HepG2 (cell line): ENCODE measurements at regions not wholly inside any gene's neighbourhood (a gene's known extent, or its start where the extent isn't known, plus 50 kb on each side); places are given as distances from the start of the nearest gene placed in this dataset.

Experiments used
- ATAC-seq: fragments of 200-7000 bp; cut with Tn5 transposase; 3 replicates; pipeline ENCODE4 v1.9.1; 2020; ENCODE audit warnings: mild to moderate bottlenecking, moderate library complexity
- BruUV-seq: library from RNA; stranded (reverse); fragments of 400-500 nt; replicated peaks from 2 replicates; lab custom pipeline; 2021; lab: Mats Ljungman, UMichigan
- CTCF ChIA-PET: fragments of 300-600 bp; formaldehyde crosslinking; extraction: SDS; loops from one replicate; lab custom pipeline; 2021; ENCODE audit warnings: low total read pairs, inconsistent platforms, low intra/inter-chr PET ratio; lab: Yijun Ruan, JAX
- POLR2A ChIA-PET: fragments of 350-600 bp; sonication (Branson Sonifier 250); formaldehyde crosslinking; loops from one replicate; lab custom pipeline; 2020; ENCODE audit warnings: antibody characterized with exemption, inconsistent platforms; lab: Yijun Ruan, JAX
- DNase-seq: peaks from one replicate; pipeline ENCODE4 v3.0.0-alpha.2; 2015; ENCODE audit warnings: low spot score
- FAIRE-seq: peaks from 3 replicates; lab custom pipeline; 2011; peaks lifted over from hg19 to GRCh38; lab: Jason Lieb, UNC
- H2AFZ ChIP-seq: one replicate; pipeline ENCODE4 v1.6.1; 2011; ENCODE audit warnings: low read length, inconsistent platforms
- H3K27ac ChIP-seq: fragments of 300-600 bp; 3 replicates; pipeline ENCODE4 v1.8.0; 2011; ENCODE audit warnings: mixed run types, mild to moderate bottlenecking, mixed read lengths, low read length, inconsistent platforms; ENCODE audit not compliant: insufficient read depth; ENCODE audit errors: extremely low read length
- H3K27me3 ChIP-seq, 2 experiments: fragments of 200-600 bp in 1 of 2; 2 replicates in 1 of 2; 3 replicates in 1 of 2; pipeline versions ENCODE4 v1.6.0 to v1.8.0; 2011; ENCODE audit warnings: low read length in 2 of 2, mild to moderate bottlenecking in 2 of 2, moderate library complexity in 2 of 2, inconsistent platforms in 1 of 2; ENCODE audit not compliant: insufficient read depth in 2 of 2, control insufficient read depth in 1 of 2
- H3K36me3 ChIP-seq, 2 experiments: fragments of 200-600 bp in 1 of 2; replicated peaks in 1 of 2; 2 replicates in 1 of 2; 3 replicates in 1 of 2; pipeline versions ENCODE4 v1.5.1 to v1.8.0; 2011; ENCODE audit warnings: low read length in 2 of 2, inconsistent platforms in 1 of 2; ENCODE audit not compliant: insufficient read depth in 2 of 2, control insufficient read depth in 1 of 2
- H3K4me1 ChIP-seq: 2 replicates; pipeline ENCODE4 v1.5.1; 2012; ENCODE audit warnings: low read length, inconsistent platforms; ENCODE audit not compliant: insufficient read depth
- H3K4me2 ChIP-seq: 2 replicates; pipeline ENCODE4 v1.6.0; 2011; ENCODE audit warnings: low read depth, low read length, inconsistent platforms
- H3K4me3 ChIP-seq, 3 experiments: fragments of 200-600 bp in 1 of 3; sonication (generic), shearing (Covaris generic) in 1 of 3; replicated peaks in 1 of 3; 2 replicates each; pipeline ENCODE4 v1.5.1; 2011 to 2016; ENCODE audit warnings: low read length in 3 of 3, inconsistent platforms in 2 of 3, low read depth in 2 of 3, mild to moderate bottlenecking in 2 of 3, control low read depth in 1 of 3, mixed read lengths in 1 of 3; ENCODE audit not compliant: insufficient read depth in 1 of 3
- H3K79me2 ChIP-seq: one replicate; pipeline ENCODE4 v1.6.1; 2011; ENCODE audit warnings: low read length, inconsistent platforms; ENCODE audit not compliant: insufficient read depth
- H3K9ac ChIP-seq: 2 replicates; pipeline ENCODE4 v1.6.0; 2011; ENCODE audit warnings: mild to moderate bottlenecking, low read depth, low read length, inconsistent platforms; ENCODE audit not compliant: insufficient read depth
- H3K9me3 ChIP-seq: 2 replicates; pipeline ENCODE4 v1.5.1; 2012; ENCODE audit warnings: mild to moderate bottlenecking, low read length
- H4K20me1 ChIP-seq: 2 replicates; pipeline ENCODE4 v1.6.0; 2011; ENCODE audit warnings: inconsistent platforms, mild to moderate bottlenecking, low read length, moderate library complexity; ENCODE audit not compliant: insufficient read depth
- FOXK1 ChIP-seq: sonication (generic); formaldehyde crosslinking; IDR thresholded peaks from 2 replicates; pipeline ENCODE4 v1.4.0; 2020; ENCODE audit warnings: low read depth, missing genetic modification reagents, borderline replicate concordance
- HNRNPL ChIP-seq: fragments of 200-400 bp; formaldehyde crosslinking; IDR thresholded peaks from 2 replicates; pipeline ENCODE4 v1.6.1; 2017; ENCODE audit warnings: mild to moderate bottlenecking, low read depth, low read length
- NBN ChIP-seq: fragments of 450-650 bp; conservative IDR thresholded peaks from 2 replicates; pipeline ENCODE4 v1.6.1; 2017
- NFKBIZ ChIP-seq: IDR thresholded peaks from 2 replicates; pipeline ENCODE4 v1.6.1; 2018; ENCODE audit warnings: missing genetic modification reagents, missing compliant biosample characterization
- NR1H2 ChIP-seq: sonication (generic); formaldehyde crosslinking; IDR thresholded peaks from 2 replicates; pipeline ENCODE4 v1.8.1; 2022; ENCODE audit warnings: low read depth, missing genetic modification reagents, borderline replicate concordance
- PAX8 ChIP-seq: sonication (generic); formaldehyde crosslinking; IDR thresholded peaks from 2 replicates; pipeline ENCODE4 v1.8.0; 2022; ENCODE audit warnings: mild to moderate bottlenecking, missing genetic modification reagents, borderline replicate concordance
- SMARCC2 ChIP-seq: fragments of 450-650 bp; IDR thresholded peaks from 2 replicates; pipeline ENCODE4 v1.6.1; 2017; ENCODE audit warnings: antibody characterized with exemption, mild to moderate bottlenecking
- SOX6 ChIP-seq, 2 experiments: fragments of 450-650 bp in 1 of 2; sonication (generic) in 1 of 2; formaldehyde crosslinking in 1 of 2; IDR thresholded peaks; 2 replicates each; pipeline versions ENCODE4 v1.4.0 to v1.6.1; 2017 to 2020; ENCODE audit warnings: antibody characterized with exemption in 1 of 2, mild to moderate bottlenecking in 1 of 2, missing genetic modification reagents in 1 of 2
- SP1 ChIP-seq, 2 experiments: fragments of 450-650 bp in 1 of 2; sonication (generic) in 1 of 2; formaldehyde crosslinking in 1 of 2; IDR thresholded peaks; 2 replicates each; pipeline versions ENCODE4 v1.4.0 to v1.6.1; 2016 to 2020; ENCODE audit warnings: missing genetic modification reagents in 1 of 2
- SSRP1 ChIP-seq: IDR thresholded peaks from 2 replicates; pipeline ENCODE4 v1.6.1; 2016; ENCODE audit warnings: control low read depth
- TAF15 ChIP-seq: fragments of 200-400 bp; formaldehyde crosslinking; IDR thresholded peaks from one replicate; pipeline ENCODE4 v1.6.1; 2018; ENCODE audit warnings: mild to moderate bottlenecking, low read depth, low read length; ENCODE audit not compliant: poor library complexity, severe bottlenecking
- ZFP82 ChIP-seq: sonication (generic); formaldehyde crosslinking; IDR thresholded peaks from 2 replicates; pipeline ENCODE4 v1.5.1; 2020; ENCODE audit warnings: mild to moderate bottlenecking, missing genetic modification reagents, borderline replicate concordance
- ZNF367 ChIP-seq: sonication (generic); formaldehyde crosslinking; IDR thresholded peaks from 2 replicates; pipeline ENCODE4 v1.4.0; 2020; ENCODE audit warnings: missing genetic modification reagents, borderline replicate concordance
- ZNF44 ChIP-seq: sonication (generic); formaldehyde crosslinking; IDR thresholded peaks from 2 replicates; pipeline ENCODE4 v1.5.1; 2020; ENCODE audit warnings: mild to moderate bottlenecking, missing genetic modification reagents
- ZNF816 ChIP-seq: sonication (generic); formaldehyde crosslinking; IDR thresholded peaks from 2 replicates; pipeline ENCODE4 v1.8.0; 2022; ENCODE audit warnings: missing genetic modification reagents, mild to moderate bottlenecking, borderline replicate concordance
- ZSCAN20 ChIP-seq: sonication (generic); formaldehyde crosslinking; IDR thresholded peaks from 2 replicates; pipeline ENCODE4 v1.4.0; 2020; ENCODE audit warnings: missing genetic modification reagents, mild to moderate bottlenecking, borderline replicate concordance
- WGBS: methylation state at CpG from one replicate; pipeline ENCODE4 v1.1.6; 2017; ENCODE audit warnings: low lambda C conversion rate; 5-methylcytosine and 5-hydroxymethylcytosine counted together
- in situ Hi-C: cut with HindIII; loops from 2 replicates; pipeline ENCODE4 v1.10.0; 2017; ENCODE audit warnings: low pct_unique_long_range_greater_than_20kb; ENCODE audit not compliant: extremely low pct_ligation_motif_present
- intact Hi-C: fragments of 100-400 bp; cut with micrococcal nuclease; formaldehyde crosslinking; loops from one replicate; pipeline ENCODE4 v1.10.0; 2022; ENCODE audit not compliant: unreplicated experiment
- TF ChIP-seq, protein P1 (sequence below): sonication (generic); formaldehyde crosslinking; IDR thresholded peaks from 2 replicates; pipeline ENCODE4 v1.4.0; 2020; ENCODE audit warnings: low read depth, mild to moderate bottlenecking, missing genetic modification reagents
- TF ChIP-seq, protein P2 (sequence below): sonication (generic); formaldehyde crosslinking; IDR thresholded peaks from 2 replicates; pipeline ENCODE4 v1.4.0; 2020; ENCODE audit warnings: missing genetic modification reagents
- TF ChIP-seq, protein P3 (sequence below): sonication (generic); formaldehyde crosslinking; IDR thresholded peaks from 2 replicates; pipeline ENCODE4 v1.4.0; 2020; ENCODE audit warnings: missing genetic modification reagents
- TF ChIP-seq, protein P4 (sequence below): IDR thresholded peaks from 2 replicates; pipeline ENCODE4 v1.6.1; 2012; ENCODE audit warnings: low read length, improper control_type of control experiment

DNA sequence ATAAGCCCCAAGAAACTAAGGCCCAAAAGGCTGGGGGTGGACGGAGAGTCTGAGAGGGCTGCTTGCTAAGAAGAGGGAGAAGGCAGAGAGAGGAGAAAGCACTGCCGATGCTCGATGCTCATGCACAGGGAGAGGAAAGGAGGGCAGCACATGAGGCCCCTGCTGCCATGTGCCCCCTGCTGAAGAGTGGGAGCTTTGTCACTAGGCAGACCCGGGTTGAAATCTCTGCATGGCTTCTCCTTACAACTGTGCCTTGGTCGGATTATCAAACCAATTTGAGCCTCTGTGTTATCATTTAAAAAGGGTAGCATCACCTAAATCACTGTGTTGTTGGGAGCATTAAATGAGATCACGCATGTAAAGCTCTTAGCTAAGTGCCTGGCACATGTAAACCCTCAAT lies 330.5 kb downstream of the NXPE2 start:
- no peak overlapping the region for H3K9ac ChIP-seq
- CTCF ChIA-PET, result no interaction called here
- no peak overlapping the region for H2AFZ ChIP-seq
- H4K20me1 ChIP-seq, result no peaks in the 10 kb centered on the region
- no TSS peak for BruUV-seq
- in situ Hi-C loops, result no loop called here
- no peaks in the 10 kb centered on the region for H3K79me2 ChIP-seq
- FAIRE-seq, result no peak
- no peak overlapping the region for H3K4me2 ChIP-seq
- no peak overlapping the region for H3K27ac ChIP-seq
- POLR2A ChIA-PET, result no interaction called here
- H3K36me3 ChIP-seq, result no peaks in the 10 kb centered on the region
- 2% methylated on average over 5 of the region's 6 CpGs for WGBS
- ATAC-seq, result no peak
- DNase-seq, result no peak
- no peak overlapping the region for H3K4me3 ChIP-seq
- H3K9me3 ChIP-seq, result no peaks in the 10 kb centered on the region
- H3K27me3 ChIP-seq, result no peaks in the 10 kb centered on the region; a peak in 1 of 5 replicates
- intact Hi-C loops, result no loop called here
- TF ChIP-seq ZNF44, result no peak
- TF ChIP-seq ZSCAN20 (CRISPR knock-in tag), result no peak
- TF ChIP-seq SP1 (IDR thresholded peaks at IDR 0.05), result no peak
- TF ChIP-seq SP1 (CRISPR knock-in tag; IDR thresholded peaks at IDR 0.05), result no peak
- TF ChIP-seq FOXK1 (CRISPR knock-in tag), result no peak
- no peak for TF ChIP-seq SOX6 (IDR thresholded peaks at IDR 0.05)
- TF ChIP-seq SOX6 (CRISPR knock-in tag; IDR thresholded peaks at IDR 0.05), result no peak
- no peak for TF ChIP-seq SSRP1
- TF ChIP-seq HNRNPL, result no peak
- TF ChIP-seq SMARCC2, result no peak
- no peak for TF ChIP-seq TAF15
- TF ChIP-seq ZNF367, result no peak
- no peak for TF ChIP-seq NFKBIZ (CRISPR knock-in tag)
- TF ChIP-seq ZFP82 (CRISPR knock-in tag), result no peak
- TF ChIP-seq, protein P1, sequence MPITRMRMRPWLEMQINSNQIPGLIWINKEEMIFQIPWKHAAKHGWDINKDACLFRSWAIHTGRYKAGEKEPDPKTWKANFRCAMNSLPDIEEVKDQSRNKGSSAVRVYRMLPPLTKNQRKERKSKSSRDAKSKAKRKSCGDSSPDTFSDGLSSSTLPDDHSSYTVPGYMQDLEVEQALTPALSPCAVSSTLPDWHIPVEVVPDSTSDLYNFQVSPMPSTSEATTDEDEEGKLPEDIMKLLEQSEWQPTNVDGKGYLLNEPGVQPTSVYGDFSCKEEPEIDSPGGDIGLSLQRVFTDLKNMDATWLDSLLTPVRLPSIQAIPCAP, result no peak
- TF ChIP-seq, protein P2, sequence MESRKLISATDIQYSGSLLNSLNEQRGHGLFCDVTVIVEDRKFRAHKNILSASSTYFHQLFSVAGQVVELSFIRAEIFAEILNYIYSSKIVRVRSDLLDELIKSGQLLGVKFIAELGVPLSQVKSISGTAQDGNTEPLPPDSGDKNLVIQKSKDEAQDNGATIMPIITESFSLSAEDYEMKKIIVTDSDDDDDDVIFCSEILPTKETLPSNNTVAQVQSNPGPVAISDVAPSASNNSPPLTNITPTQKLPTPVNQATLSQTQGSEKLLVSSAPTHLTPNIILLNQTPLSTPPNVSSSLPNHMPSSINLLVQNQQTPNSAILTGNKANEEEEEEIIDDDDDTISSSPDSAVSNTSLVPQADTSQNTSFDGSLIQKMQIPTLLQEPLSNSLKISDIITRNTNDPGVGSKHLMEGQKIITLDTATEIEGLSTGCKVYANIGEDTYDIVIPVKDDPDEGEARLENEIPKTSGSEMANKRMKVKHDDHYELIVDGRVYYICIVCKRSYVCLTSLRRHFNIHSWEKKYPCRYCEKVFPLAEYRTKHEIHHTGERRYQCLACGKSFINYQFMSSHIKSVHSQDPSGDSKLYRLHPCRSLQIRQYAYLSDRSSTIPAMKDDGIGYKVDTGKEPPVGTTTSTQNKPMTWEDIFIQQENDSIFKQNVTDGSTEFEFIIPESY (CRISPR knock-in tag), result no peak
- TF ChIP-seq NR1H2 (CRISPR knock-in tag), result no peak
- TF ChIP-seq ZNF816 (CRISPR knock-in tag), result no peak
- TF ChIP-seq, protein P3, sequence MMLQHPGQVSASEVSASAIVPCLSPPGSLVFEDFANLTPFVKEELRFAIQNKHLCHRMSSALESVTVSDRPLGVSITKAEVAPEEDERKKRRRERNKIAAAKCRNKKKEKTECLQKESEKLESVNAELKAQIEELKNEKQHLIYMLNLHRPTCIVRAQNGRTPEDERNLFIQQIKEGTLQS (CRISPR knock-in tag), result no peak
- TF ChIP-seq PAX8 (CRISPR knock-in tag), result no peak
- TF ChIP-seq NBN, result no peak
- TF ChIP-seq, protein P4, sequence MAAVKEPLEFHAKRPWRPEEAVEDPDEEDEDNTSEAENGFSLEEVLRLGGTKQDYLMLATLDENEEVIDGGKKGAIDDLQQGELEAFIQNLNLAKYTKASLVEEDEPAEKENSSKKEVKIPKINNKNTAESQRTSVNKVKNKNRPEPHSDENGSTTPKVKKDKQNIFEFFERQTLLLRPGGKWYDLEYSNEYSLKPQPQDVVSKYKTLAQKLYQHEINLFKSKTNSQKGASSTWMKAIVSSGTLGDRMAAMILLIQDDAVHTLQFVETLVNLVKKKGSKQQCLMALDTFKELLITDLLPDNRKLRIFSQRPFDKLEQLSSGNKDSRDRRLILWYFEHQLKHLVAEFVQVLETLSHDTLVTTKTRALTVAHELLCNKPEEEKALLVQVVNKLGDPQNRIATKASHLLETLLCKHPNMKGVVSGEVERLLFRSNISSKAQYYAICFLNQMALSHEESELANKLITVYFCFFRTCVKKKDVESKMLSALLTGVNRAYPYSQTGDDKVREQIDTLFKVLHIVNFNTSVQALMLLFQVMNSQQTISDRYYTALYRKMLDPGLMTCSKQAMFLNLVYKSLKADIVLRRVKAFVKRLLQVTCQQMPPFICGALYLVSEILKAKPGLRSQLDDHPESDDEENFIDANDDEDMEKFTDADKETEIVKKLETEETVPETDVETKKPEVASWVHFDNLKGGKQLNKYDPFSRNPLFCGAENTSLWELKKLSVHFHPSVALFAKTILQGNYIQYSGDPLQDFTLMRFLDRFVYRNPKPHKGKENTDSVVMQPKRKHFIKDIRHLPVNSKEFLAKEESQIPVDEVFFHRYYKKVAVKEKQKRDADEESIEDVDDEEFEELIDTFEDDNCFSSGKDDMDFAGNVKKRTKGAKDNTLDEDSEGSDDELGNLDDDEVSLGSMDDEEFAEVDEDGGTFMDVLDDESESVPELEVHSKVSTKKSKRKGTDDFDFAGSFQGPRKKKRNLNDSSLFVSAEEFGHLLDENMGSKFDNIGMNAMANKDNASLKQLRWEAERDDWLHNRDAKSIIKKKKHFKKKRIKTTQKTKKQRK, result no peak
- H3K4me1 ChIP-seq, result no peaks in the 10 kb centered on the region
